B cell (primary cell): ENCODE measurements at regions not wholly inside any gene's neighbourhood (a gene's known extent, or its start where the extent isn't known, plus 50 kb on each side); places are given as distances from the start of the nearest gene placed in this dataset.

Experiments
- CTCF ChIP-seq: fragments of 200-600 bp; IDR thresholded peaks from one replicate; pipeline ENCODE4 v1.8.0; 2022; ENCODE audit warnings: antibody characterized with exemption, mild to moderate bottlenecking
- EZH2 ChIP-seq: IDR thresholded peaks from 2 replicates; pipeline ENCODE4 v1.6.1; 2012; ENCODE audit warnings: borderline replicate concordance, low read depth, mild to moderate bottlenecking, moderate library complexity, low read length; ENCODE audit not compliant: insufficient read depth, poor library complexity, severe bottlenecking

GRCh38 chr5:159645179-159645846 lies 271.0 kb upstream of the ADRA1B start:
- TF ChIP-seq CTCF (no peak), EZH2 (no peak)
